K562 (cell line): ENCODE measurements at regions not wholly inside any gene's neighbourhood (a gene's known extent, or its start where the extent isn't known, plus 50 kb on each side); places are given as distances from the start of the nearest gene placed in this dataset.

Source experiments
- ATAC-seq: fragments of 200-7000 bp; cut with Tn5 transposase; 3 replicates; pipeline ENCODE4 v1.9.1; 2020; ENCODE audit warnings: moderate library complexity
- BruUV-seq: library from RNA; stranded (reverse); fragments of 400-500 nt; replicated peaks from 2 replicates; lab custom pipeline; 2021; lab: Mats Ljungman, UMichigan
- CTCF ChIA-PET: fragments of 300-600 bp; formaldehyde crosslinking; extraction: SDS; loops from one replicate; lab custom pipeline; 2021; ENCODE audit warnings: low intra/inter-chr PET ratio; lab: Yijun Ruan, JAX
- POLR2A ChIA-PET: fragments of 300-600, 350-650 bp; sonication (Branson Sonifier 250); formaldehyde crosslinking; extraction: SDS; loops from one replicate; lab custom pipeline; 2021; ENCODE audit warnings: antibody characterized with exemption, inconsistent platforms; lab: Yijun Ruan, JAX
- DNase-seq, 4 experiments: peaks; one replicate each; pipeline versions ENCODE4 v3.0.0 to v3.0.0-alpha.2; 2011 to 2018; ENCODE audit warnings: low spot score in 3 of 4, mixed read lengths in 3 of 4; ENCODE audit errors: extremely low read depth in 1 of 4
- FAIRE-seq: peaks from 2 replicates; lab custom pipeline; 2011; peaks lifted over from hg19 to GRCh38; lab: Jason Lieb, UNC
- H2AFZ ChIP-seq: 2 replicates; pipeline ENCODE4 v1.6.0; 2011; ENCODE audit warnings: low read depth, low read length, control low read depth, inconsistent platforms
- H3K27ac ChIP-seq: fragments of 200-600 bp; 3 replicates; pipeline ENCODE4 v1.8.0; 2011; ENCODE audit warnings: low read depth, mild to moderate bottlenecking, control low read depth, inconsistent platforms, low read length, moderate library complexity, mixed read lengths; ENCODE audit errors: extremely low read depth
- H3K27me3 ChIP-seq, 2 experiments: fragments of 300-600 bp in 1 of 2; 2 replicates in 1 of 2; 3 replicates in 1 of 2; pipeline versions ENCODE4 v1.6.0 to v1.8.0; 2011; ENCODE audit warnings: inconsistent platforms in 2 of 2, low read length in 2 of 2, mild to moderate bottlenecking in 1 of 2, mixed read lengths in 1 of 2, moderate library complexity in 1 of 2; ENCODE audit not compliant: control insufficient read depth in 2 of 2, insufficient read depth in 2 of 2
- H3K36me3 ChIP-seq: fragments of 300-600 bp; 3 replicates; pipeline ENCODE4 v1.8.0; 2011; ENCODE audit warnings: mild to moderate bottlenecking, low read length, inconsistent platforms; ENCODE audit not compliant: control insufficient read depth, insufficient read depth
- H3K4me1 ChIP-seq, 2 experiments: fragments of 200-600 bp in 1 of 2; replicated peaks in 1 of 2; 2 replicates in 1 of 2; 3 replicates in 1 of 2; pipeline versions ENCODE4 v1.5.1 to v1.8.0; 2011; ENCODE audit warnings: inconsistent platforms in 2 of 2, low read length in 2 of 2, mild to moderate bottlenecking in 1 of 2, mixed read lengths in 1 of 2, moderate library complexity in 1 of 2; ENCODE audit not compliant: control insufficient read depth in 2 of 2, insufficient read depth in 2 of 2
- H3K4me2 ChIP-seq: 2 replicates; pipeline ENCODE4 v1.6.1; 2011; ENCODE audit warnings: low read length, control low read depth, inconsistent platforms, mixed read lengths; ENCODE audit not compliant: insufficient read depth
- H3K4me3 ChIP-seq: fragments of 200-600 bp; sonication (generic), shearing (Covaris generic); 2 replicates; pipeline ENCODE4 v1.5.1; 2016; ENCODE audit warnings: control low read depth, inconsistent platforms
- H3K79me2 ChIP-seq: fragments of 200-600 bp; 3 replicates; pipeline ENCODE4 v1.8.0; 2011; ENCODE audit warnings: low read length, inconsistent platforms; ENCODE audit not compliant: control insufficient read depth, insufficient read depth
- H3K9ac ChIP-seq, 2 experiments: 2 replicates each; pipeline versions ENCODE4 v1.6.0 to v1.6.1; 2011; ENCODE audit warnings: low read depth in 2 of 2, low read length in 2 of 2, control low read depth in 1 of 2, inconsistent platforms in 1 of 2, mild to moderate bottlenecking in 1 of 2, mixed read lengths in 1 of 2; ENCODE audit not compliant: insufficient read depth in 1 of 2
- H3K9me1 ChIP-seq: one replicate; pipeline ENCODE4 v1.6.0; 2011; ENCODE audit warnings: inconsistent platforms, mild to moderate bottlenecking, low read length, moderate library complexity; ENCODE audit not compliant: control insufficient read depth, insufficient read depth
- H3K9me3 ChIP-seq: replicated peaks from 2 replicates; pipeline ENCODE4 v1.5.1; 2011; ENCODE audit warnings: low read depth, low read length, inconsistent platforms; ENCODE audit not compliant: control insufficient read depth, insufficient read depth
- H4K20me1 ChIP-seq: replicated peaks from 2 replicates; pipeline ENCODE4 v1.6.1; 2011; ENCODE audit warnings: low read length, inconsistent platforms, mixed read lengths; ENCODE audit not compliant: control insufficient read depth, insufficient read depth
- PTRF ChIP-seq: fragments of 450-650 bp; IDR thresholded peaks from 2 replicates; pipeline ENCODE4 v1.6.1; 2016; ENCODE audit warnings: mild to moderate bottlenecking, missing genetic modification characterization, missing compliant biosample characterization
- RCOR1 ChIP-seq, 2 experiments: IDR thresholded peaks; 2 replicates each; pipeline ENCODE4 v1.6.1; 2012; ENCODE audit warnings: low read depth in 2 of 2, low read length in 2 of 2, borderline replicate concordance in 1 of 2, improper control_type of control experiment in 1 of 2
- ZNF140 ChIP-seq: fragments of 250-450 bp; sonication (Bioruptor Pico); IDR thresholded peaks from 2 replicates; pipeline ENCODE4 v1.8.0; 2021; ENCODE audit warnings: moderate library complexity, mild to moderate bottlenecking, inconsistent platforms
- ZNF253 ChIP-seq: fragments of 250-450 bp; sonication (Bioruptor Pico); conservative IDR thresholded peaks from 2 replicates; pipeline ENCODE4 v1.6.1; 2021; ENCODE audit warnings: mild to moderate bottlenecking
- WGBS: fragments of 100-300 bp; shearing (Covaris generic); methylation state at CpG from one replicate; pipeline ENCODE4 v1.1.6; 2016; ENCODE audit warnings: low coverage, mixed read lengths; ENCODE audit not compliant: insufficient coverage; ENCODE audit errors: missing lambda C conversion rate; 5-methylcytosine and 5-hydroxymethylcytosine counted together
- in situ Hi-C: fragments of 300-500 bp; cut with MboI; formaldehyde crosslinking; loops from 4 replicates; pipeline ENCODE4 v1.15.0; 2018; ENCODE audit warnings: inconsistent platforms, mixed read lengths
- intact Hi-C: fragments of 100-400 bp; cut with micrococcal nuclease; formaldehyde crosslinking; loops from 2 replicates; pipeline ENCODE4 v1.14.2; 2022
- TF ChIP-seq, protein P1 (sequence below): fragments of 250-450 bp; sonication (Bioruptor Pico); IDR thresholded peaks from 2 replicates; pipeline ENCODE4 v1.4.0; 2020; ENCODE audit warnings: borderline replicate concordance
- TF ChIP-seq, protein P2 (sequence below): fragments of 450-650 bp; formaldehyde crosslinking; conservative IDR thresholded peaks from 2 replicates; pipeline ENCODE4 v1.4.0; 2022; ENCODE audit warnings: mild to moderate bottlenecking, missing genetic modification characterization
- TF ChIP-seq, protein P3 (sequence below): fragments of 450-650 bp; IDR thresholded peaks from 2 replicates; pipeline ENCODE4 v1.6.1; 2016; ENCODE audit warnings: mild to moderate bottlenecking, moderate library complexity

DNA sequence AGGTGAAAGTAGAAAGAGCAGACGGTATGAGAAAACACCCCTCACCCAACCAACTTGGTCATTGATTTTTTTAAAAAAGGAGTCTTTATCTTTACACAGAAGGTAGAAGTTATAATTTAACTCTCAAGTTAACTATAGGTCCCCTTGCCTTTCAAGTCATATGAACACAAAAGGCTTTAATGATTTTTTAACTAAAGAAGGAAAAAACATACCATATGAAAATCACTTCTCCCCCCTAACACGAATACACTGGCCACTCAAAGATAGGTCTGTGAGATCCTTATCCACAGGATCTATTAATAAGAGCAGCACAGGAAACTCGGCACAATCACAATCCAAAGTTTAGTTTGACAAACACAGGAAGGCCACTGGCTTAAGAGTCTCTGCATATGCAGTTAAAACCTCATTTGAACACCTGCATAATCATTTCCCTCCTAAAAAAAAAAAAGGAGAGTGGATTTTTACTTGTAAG is 138.0 kb downstream of the ENC1 start:
- intact Hi-C loops (no loop called here), in situ Hi-C loops (no loop called here)
- no peak overlapping the region for H3K9ac ChIP-seq
- DNase-seq (no peak), ATAC-seq (no peak), FAIRE-seq (no peak)
- no peak overlapping the region for H3K27ac ChIP-seq
- no peaks in the 10 kb centered on the region for H3K79me2 ChIP-seq
- WGBS, result 5% methylated on average over 3 of the region's 3 CpGs
- no TSS peak for BruUV-seq
- H3K4me3 ChIP-seq, result no peak overlapping the region
- POLR2A ChIA-PET, result no interaction called here
- no peaks in the 10 kb centered on the region for H3K4me1 ChIP-seq
- no peaks in the 10 kb centered on the region for H3K9me3 ChIP-seq
- no peak overlapping the region for H3K4me2 ChIP-seq
- H3K27me3 ChIP-seq, result peaks cover 2 to 28% of the 10 kb centered on the region in 2 experiments; a peak in 3 of 5 replicates
- H3K36me3 ChIP-seq, result no peaks in the 10 kb centered on the region
- H3K9me1 ChIP-seq, result no peaks in the 10 kb centered on the region
- CTCF ChIA-PET, result no interaction called here
- no peak overlapping the region for H2AFZ ChIP-seq
- H4K20me1 ChIP-seq, result no peaks in the 10 kb centered on the region; the same call in 1 of the 2 replicates
- TF ChIP-seq, protein P1, sequence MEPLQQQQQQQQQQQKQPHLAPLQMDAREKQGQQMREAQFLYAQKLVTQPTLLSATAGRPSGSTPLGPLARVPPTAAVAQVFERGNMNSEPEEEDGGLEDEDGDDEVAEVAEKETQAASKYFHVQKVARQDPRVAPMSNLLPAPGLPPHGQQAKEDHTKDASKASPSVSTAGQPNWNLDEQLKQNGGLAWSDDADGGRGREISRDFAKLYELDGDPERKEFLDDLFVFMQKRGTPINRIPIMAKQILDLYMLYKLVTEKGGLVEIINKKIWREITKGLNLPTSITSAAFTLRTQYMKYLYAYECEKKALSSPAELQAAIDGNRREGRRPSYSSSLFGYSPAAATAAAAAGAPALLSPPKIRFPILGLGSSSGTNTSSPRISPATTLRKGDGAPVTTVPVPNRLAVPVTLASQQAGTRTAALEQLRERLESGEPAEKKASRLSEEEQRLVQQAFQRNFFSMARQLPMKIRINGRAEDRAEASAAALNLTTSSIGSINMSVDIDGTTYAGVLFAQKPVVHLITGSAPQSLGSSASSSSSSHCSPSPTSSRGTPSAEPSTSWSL (CRISPR knock-in tag), result no peak
- no peak for TF ChIP-seq PTRF (tag)
- TF ChIP-seq, protein P2, sequence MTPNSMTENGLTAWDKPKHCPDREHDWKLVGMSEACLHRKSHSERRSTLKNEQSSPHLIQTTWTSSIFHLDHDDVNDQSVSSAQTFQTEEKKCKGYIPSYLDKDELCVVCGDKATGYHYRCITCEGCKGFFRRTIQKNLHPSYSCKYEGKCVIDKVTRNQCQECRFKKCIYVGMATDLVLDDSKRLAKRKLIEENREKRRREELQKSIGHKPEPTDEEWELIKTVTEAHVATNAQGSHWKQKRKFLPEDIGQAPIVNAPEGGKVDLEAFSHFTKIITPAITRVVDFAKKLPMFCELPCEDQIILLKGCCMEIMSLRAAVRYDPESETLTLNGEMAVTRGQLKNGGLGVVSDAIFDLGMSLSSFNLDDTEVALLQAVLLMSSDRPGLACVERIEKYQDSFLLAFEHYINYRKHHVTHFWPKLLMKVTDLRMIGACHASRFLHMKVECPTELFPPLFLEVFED (CRISPR knock-in tag), result no peak
- no peak for TF ChIP-seq RCOR1 (IDR thresholded peaks at IDR 0.05; ENCODE audit: borderline replicate concordance in 1 of 2, low read depth in 2 of 2, low read length in 2 of 2)
- TF ChIP-seq ZNF140, result no peak
- TF ChIP-seq, protein P3, sequence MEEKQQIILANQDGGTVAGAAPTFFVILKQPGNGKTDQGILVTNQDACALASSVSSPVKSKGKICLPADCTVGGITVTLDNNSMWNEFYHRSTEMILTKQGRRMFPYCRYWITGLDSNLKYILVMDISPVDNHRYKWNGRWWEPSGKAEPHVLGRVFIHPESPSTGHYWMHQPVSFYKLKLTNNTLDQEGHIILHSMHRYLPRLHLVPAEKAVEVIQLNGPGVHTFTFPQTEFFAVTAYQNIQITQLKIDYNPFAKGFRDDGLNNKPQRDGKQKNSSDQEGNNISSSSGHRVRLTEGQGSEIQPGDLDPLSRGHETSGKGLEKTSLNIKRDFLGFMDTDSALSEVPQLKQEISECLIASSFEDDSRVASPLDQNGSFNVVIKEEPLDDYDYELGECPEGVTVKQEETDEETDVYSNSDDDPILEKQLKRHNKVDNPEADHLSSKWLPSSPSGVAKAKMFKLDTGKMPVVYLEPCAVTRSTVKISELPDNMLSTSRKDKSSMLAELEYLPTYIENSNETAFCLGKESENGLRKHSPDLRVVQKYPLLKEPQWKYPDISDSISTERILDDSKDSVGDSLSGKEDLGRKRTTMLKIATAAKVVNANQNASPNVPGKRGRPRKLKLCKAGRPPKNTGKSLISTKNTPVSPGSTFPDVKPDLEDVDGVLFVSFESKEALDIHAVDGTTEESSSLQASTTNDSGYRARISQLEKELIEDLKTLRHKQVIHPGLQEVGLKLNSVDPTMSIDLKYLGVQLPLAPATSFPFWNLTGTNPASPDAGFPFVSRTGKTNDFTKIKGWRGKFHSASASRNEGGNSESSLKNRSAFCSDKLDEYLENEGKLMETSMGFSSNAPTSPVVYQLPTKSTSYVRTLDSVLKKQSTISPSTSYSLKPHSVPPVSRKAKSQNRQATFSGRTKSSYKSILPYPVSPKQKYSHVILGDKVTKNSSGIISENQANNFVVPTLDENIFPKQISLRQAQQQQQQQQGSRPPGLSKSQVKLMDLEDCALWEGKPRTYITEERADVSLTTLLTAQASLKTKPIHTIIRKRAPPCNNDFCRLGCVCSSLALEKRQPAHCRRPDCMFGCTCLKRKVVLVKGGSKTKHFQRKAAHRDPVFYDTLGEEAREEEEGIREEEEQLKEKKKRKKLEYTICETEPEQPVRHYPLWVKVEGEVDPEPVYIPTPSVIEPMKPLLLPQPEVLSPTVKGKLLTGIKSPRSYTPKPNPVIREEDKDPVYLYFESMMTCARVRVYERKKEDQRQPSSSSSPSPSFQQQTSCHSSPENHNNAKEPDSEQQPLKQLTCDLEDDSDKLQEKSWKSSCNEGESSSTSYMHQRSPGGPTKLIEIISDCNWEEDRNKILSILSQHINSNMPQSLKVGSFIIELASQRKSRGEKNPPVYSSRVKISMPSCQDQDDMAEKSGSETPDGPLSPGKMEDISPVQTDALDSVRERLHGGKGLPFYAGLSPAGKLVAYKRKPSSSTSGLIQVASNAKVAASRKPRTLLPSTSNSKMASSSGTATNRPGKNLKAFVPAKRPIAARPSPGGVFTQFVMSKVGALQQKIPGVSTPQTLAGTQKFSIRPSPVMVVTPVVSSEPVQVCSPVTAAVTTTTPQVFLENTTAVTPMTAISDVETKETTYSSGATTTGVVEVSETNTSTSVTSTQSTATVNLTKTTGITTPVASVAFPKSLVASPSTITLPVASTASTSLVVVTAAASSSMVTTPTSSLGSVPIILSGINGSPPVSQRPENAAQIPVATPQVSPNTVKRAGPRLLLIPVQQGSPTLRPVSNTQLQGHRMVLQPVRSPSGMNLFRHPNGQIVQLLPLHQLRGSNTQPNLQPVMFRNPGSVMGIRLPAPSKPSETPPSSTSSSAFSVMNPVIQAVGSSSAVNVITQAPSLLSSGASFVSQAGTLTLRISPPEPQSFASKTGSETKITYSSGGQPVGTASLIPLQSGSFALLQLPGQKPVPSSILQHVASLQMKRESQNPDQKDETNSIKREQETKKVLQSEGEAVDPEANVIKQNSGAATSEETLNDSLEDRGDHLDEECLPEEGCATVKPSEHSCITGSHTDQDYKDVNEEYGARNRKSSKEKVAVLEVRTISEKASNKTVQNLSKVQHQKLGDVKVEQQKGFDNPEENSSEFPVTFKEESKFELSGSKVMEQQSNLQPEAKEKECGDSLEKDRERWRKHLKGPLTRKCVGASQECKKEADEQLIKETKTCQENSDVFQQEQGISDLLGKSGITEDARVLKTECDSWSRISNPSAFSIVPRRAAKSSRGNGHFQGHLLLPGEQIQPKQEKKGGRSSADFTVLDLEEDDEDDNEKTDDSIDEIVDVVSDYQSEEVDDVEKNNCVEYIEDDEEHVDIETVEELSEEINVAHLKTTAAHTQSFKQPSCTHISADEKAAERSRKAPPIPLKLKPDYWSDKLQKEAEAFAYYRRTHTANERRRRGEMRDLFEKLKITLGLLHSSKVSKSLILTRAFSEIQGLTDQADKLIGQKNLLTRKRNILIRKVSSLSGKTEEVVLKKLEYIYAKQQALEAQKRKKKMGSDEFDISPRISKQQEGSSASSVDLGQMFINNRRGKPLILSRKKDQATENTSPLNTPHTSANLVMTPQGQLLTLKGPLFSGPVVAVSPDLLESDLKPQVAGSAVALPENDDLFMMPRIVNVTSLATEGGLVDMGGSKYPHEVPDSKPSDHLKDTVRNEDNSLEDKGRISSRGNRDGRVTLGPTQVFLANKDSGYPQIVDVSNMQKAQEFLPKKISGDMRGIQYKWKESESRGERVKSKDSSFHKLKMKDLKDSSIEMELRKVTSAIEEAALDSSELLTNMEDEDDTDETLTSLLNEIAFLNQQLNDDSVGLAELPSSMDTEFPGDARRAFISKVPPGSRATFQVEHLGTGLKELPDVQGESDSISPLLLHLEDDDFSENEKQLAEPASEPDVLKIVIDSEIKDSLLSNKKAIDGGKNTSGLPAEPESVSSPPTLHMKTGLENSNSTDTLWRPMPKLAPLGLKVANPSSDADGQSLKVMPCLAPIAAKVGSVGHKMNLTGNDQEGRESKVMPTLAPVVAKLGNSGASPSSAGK, result no peak
- no peak for TF ChIP-seq ZNF253 (CRISPR knock-in tag)
